Gastroesophageal sphincter (tissue), 3 donors: ENCODE measurements at regions not wholly inside any gene's neighbourhood (a gene's known extent, or its start where the extent isn't known, plus 50 kb on each side); places are given as distances from the start of the nearest gene placed in this dataset.

Source experiments
- CTCF ChIP-seq, 4 experiments: fragments of 200-600 bp in 2 of 4; fragments of 450-650 bp in 2 of 4; sonication (generic) in 1 of 4; IDR thresholded peaks; one replicate each; pipeline ENCODE4 v1.5.1; 2017 to 2019; ENCODE audit warnings: antibody characterized with exemption in 4 of 4, mild to moderate bottlenecking in 2 of 4, moderate library complexity in 2 of 4
- EP300 ChIP-seq: sonication (generic); formaldehyde crosslinking; IDR thresholded peaks from one replicate; pipeline ENCODE4 v1.6.1; 2017; ENCODE audit warnings: antibody characterized with exemption, mild to moderate bottlenecking
- POLR2A ChIP-seq, 2 donors: fragments of 450-650 bp; IDR thresholded peaks; one replicate each; pipeline ENCODE4 v1.6.1; 2017; ENCODE audit warnings: antibody characterized with exemption in 2 of 2, mild to moderate bottlenecking in 2 of 2, moderate library complexity in 1 of 2

- no peak for TF ChIP-seq CTCF (IDR thresholded peaks at IDR 0.05)
- no peak for TF ChIP-seq EP300
- TF ChIP-seq POLR2A (IDR thresholded peaks at IDR 0.05): no peak
Measured at GRCh38 chr6:22833191-22833590, 263.8 kb downstream of the HDGFL1 start.
